Erythroblast (primary cell): ENCODE measurements at regions not wholly inside any gene's neighbourhood (a gene's known extent, or its start where the extent isn't known, plus 50 kb on each side); places are given as distances from the start of the nearest gene placed in this dataset.

Experiments used
- GATA1 ChIP-seq: IDR thresholded peaks from 2 replicates; pipeline ENCODE4 v1.6.1; 2011; ENCODE audit warnings: low read depth, mild to moderate bottlenecking, control low read depth, low read length, moderate library complexity
- POLR2A ChIP-seq: IDR thresholded peaks from 2 replicates; pipeline ENCODE4 v1.6.1; 2011; ENCODE audit warnings: mild to moderate bottlenecking, low read length

DNA sequence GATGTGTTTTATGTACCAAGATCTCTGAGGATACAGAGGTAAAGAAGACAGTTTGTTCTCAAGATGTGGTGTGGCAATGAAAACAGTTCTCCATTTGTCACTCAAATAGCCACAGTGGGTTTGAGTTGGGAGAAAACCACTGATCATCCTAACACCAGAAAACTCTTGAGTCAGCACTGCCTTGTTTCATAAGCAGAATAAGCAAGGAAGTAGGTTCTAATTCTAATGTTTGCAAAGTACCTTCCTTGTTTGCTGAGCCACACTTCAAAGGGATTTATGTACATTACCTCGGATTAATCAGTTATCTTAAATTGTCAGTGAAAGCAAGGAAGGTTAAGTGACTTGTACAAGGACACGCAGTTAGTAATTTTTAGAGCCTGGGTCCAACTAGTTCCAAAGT, 107.8 kb upstream of the BOC start:
- TF ChIP-seq POLR2A = no peak
- no peak for TF ChIP-seq GATA1
